AG20443 (cell line): ENCODE measurements at regions not wholly inside any gene's neighbourhood (a gene's known extent, or its start where the extent isn't known, plus 50 kb on each side); places are given as distances from the start of the nearest gene placed in this dataset.
A peak's percentile ranks its signal among the peaks of the same experiment; 100 is the strongest.

Source experiments
- DNase-seq: peaks from one replicate; pipeline ENCODE4 v3.0.0; 2012; ENCODE audit warnings: low spot score, mixed read lengths

GRCh38 chr3:106703524-106703923 is 673.7 kb upstream of the CCDC54 start:
- DNase-seq: no peak

- no peak for DNase-seq
These were observed 669.9 kb upstream of the CCDC54 start for GRCh38 chr3:106707347-106707746.

- no peak for DNase-seq
These were observed 666.6 kb upstream of the CCDC54 start for GRCh38 chr3:106710596-106710995.

- peak; percentile 22 for DNase-seq
These were observed 665.6 kb upstream of the CCDC54 start for GRCh38 chr3:106711650-106712049.

GRCh38 chr3:106714400-106714799 is 662.8 kb upstream of the CCDC54 start:
- DNase-seq: no peak

GRCh38 chr3:106715286-106715685 is 662.0 kb upstream of the CCDC54 start:
- DNase-seq: no peak

GRCh38 chr3:106717178-106717780 is 660.0 kb upstream of the CCDC54 start:
- no peak for DNase-seq

GRCh38 chr3:106719077-106719476 is 658.2 kb upstream of the CCDC54 start:
- no peak for DNase-seq

- DNase-seq: no peak
These were observed 657.7 kb upstream of the CCDC54 start for GRCh38 chr3:106719583-106719982.

- no peak for DNase-seq
These were observed 656.7 kb upstream of the CCDC54 start for GRCh38 chr3:106720510-106720909.

GRCh38 chr3:106725566-106725965 is 651.7 kb upstream of the CCDC54 start:
- peak; percentile 12 for DNase-seq

- DNase-seq: peak; percentile 70
These were observed 648.7 kb upstream of the CCDC54 start for GRCh38 chr3:106728315-106729098.

GRCh38 chr3:106729481-106729880 is 647.8 kb upstream of the CCDC54 start:
- DNase-seq: no peak

GRCh38 chr3:106731230-106731629 is 646.0 kb upstream of the CCDC54 start:
- no peak for DNase-seq

- no peak for DNase-seq
These were observed 642.5 kb upstream of the CCDC54 start for GRCh38 chr3:106734712-106735111.

GRCh38 chr3:106737265-106737664 is 640.0 kb upstream of the CCDC54 start:
- no peak for DNase-seq

- DNase-seq: peak; percentile 19
These were observed 637.1 kb upstream of the CCDC54 start for GRCh38 chr3:106740116-106740515.

- no peak for DNase-seq
These were observed 631.7 kb upstream of the CCDC54 start for GRCh38 chr3:106745344-106746168.

- DNase-seq: no peak
These were observed 631.0 kb upstream of the CCDC54 start for GRCh38 chr3:106746286-106746685.

GRCh38 chr3:106748472-106749262 is 628.6 kb upstream of the CCDC54 start:
- no peak for DNase-seq

GRCh38 chr3:106750092-106750491 is 627.1 kb upstream of the CCDC54 start:
- DNase-seq: no peak

- no peak for DNase-seq
These were observed 621.9 kb upstream of the CCDC54 start for GRCh38 chr3:106755336-106755735.
